GM19035 (cell line): ENCODE measurements at regions not wholly inside any gene's neighbourhood (a gene's known extent, or its start where the extent isn't known, plus 50 kb on each side); places are given as distances from the start of the nearest gene placed in this dataset.

ENCODE experiments used
- ATAC-seq: cut with Tn5 transposase; IDR thresholded peaks from one replicate; pipeline ENCODE4 v1.9.1; 2021; ENCODE audit not compliant: unreplicated experiment

DNA sequence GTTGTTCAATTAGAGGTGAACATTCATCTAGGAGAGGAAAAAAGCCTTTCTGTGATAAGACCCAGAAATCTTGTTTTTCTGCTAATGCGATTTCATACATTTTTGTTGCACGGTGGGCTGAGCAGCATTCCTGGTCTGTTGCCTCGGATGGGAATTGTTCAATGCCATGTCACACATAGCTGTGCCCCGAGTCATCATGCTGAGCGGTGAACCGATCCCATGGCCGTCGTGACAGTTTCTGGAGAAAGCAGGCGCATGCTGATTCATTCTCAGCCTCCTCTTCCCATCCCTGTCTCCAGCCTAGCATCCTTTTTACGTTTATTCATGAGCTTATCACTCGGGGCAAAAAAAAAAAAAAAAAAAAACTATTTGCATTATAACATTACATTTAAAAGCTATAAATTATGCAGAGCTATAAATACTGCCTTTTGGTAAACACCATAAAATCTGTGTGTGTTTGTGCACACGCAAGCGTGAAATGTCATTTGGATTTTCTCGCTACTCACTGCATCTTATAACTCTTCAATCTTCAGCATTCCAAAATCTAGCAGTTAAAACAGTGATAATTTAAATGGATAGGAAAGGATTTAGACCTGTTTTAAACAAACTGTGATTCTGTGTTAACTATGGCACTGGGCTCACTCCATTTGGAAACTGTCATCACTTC, 58.9 kb upstream of the IFNGR1 start:
- no peak for ATAC-seq

DNA sequence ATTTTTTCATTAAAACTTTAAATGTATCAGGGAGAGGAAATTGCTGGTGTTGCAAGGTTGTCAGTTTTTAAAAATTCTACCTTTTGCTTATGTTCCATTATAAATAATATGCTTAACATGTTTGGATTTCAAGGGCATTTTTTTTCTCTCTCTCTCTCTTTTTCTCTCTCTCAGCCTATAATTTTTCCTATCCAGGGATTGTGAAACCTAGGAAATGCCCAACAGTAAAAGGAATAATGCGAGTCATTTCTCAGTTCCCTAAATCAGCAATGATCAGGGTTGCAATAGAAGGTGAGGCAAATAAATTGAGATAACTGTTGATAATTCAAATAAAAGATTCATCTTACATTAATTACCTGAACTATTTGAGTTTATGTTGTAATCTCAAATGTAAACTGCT, 53.2 kb upstream of the IFNGR1 start:
- ATAC-seq = no peak

DNA sequence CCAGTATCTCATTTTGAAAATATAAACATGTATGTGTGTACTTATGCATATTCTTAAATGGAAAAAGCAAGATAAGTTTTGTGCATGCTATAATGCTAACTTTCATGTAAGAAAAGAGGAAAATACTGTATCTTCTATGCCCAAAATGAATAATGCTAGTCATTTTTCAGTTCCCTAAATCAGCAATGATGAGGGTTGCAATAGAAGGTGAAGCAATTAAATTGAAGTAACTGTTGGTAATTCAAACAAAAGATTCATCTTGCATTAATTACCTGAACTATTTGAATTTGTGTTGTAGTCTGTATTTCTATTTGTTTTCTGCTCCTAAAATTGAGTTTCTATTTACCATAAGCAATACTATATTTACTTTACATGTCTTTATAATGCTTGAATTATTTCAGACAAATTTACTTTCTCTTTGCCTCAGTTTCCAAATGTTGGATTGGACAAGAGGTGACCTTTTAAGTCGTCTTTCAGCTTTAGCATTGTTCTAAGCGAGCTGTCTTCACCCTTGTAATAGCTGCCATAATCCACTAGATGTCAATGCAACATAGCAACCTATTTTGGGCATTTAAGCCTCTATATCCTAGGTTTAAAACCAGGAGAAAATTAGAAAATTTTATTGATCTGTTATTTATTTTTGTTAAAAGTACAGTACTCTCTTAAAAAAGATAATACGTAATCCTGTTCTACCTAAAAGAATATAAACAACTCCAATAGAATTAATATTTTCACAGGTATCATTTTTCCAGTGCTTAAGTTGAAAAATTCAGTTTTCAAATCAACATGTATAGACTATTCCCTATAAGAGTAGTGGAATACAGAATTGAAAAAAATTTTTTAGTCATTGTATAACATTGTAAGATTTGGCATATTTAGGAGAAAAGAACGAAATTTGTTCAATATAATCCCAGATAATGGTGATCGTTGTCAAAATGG, 52.3 kb upstream of the IFNGR1 start:
- ATAC-seq = no peak

DNA sequence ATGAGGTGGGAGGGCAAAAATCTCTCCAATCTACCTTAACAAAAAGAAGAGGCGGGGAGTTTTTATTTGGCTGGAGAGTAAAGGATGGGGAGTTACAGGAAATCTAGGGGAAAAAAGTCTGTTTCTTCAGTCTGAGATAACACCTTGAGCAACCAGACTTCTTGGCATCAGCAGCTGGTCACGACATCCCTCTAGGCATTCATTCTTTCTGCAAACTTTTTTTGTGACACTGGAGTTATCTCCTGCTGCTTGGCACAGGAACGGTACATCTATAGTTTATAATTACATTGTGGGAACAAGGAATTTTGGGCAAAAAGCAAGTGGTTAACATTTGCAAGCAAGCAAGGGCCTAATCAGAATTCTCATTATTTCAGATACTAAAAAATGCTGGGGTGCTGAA, 50.6 kb upstream of the IFNGR1 start:
- no peak for ATAC-seq

DNA sequence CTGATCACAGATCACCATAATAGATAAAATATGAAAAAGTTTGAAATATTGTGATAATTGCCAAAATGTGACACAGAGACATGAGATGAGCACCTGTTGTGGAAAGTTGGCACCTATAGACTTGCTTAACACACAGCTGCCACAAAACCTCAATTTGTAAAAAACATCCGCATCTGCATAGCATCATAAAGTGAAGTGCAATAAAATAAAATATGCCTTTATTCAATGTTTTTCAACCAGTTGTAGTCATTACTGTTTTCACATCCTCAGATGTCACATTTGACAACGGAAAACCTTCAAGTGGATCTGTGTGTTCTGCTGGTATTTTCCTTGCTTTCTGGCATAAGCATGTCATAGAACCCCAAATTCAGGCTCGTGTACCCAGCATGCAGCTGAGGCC, 50.2 kb upstream of the IFNGR1 start:
- ATAC-seq = no peak
